Esophagus (tissue), 2 donors: ENCODE measurements at regions not wholly inside any gene's neighbourhood (a gene's known extent, or its start where the extent isn't known, plus 50 kb on each side); places are given as distances from the start of the nearest gene placed in this dataset.

Source experiments
- H3K27ac ChIP-seq, 2 donors: one replicate each; pipeline ENCODE4 v1.5.1; 2013; ENCODE audit warnings: low read depth in 2 of 2, mild to moderate bottlenecking in 2 of 2, inconsistent platforms in 1 of 2, low read length in 1 of 2, moderate library complexity in 1 of 2
- H3K27me3 ChIP-seq, 2 donors: one replicate each; pipeline ENCODE4 v1.6.1; 2013; ENCODE audit warnings: low read length in 2 of 2, control low read depth in 1 of 2, mild to moderate bottlenecking in 1 of 2; ENCODE audit not compliant: insufficient read depth in 2 of 2, control insufficient read depth in 1 of 2
- H3K36me3 ChIP-seq, 2 donors: one replicate each; pipeline ENCODE4 v1.6.1; 2013; ENCODE audit warnings: low read length in 1 of 2; ENCODE audit not compliant: control insufficient read depth in 2 of 2, insufficient read depth in 2 of 2
- H3K4me1 ChIP-seq, 2 donors: one replicate each; pipeline ENCODE4 v1.6.1; 2013; ENCODE audit warnings: low read length in 1 of 2; ENCODE audit not compliant: control insufficient read depth in 2 of 2, insufficient read depth in 2 of 2
- H3K4me3 ChIP-seq, 2 donors: one replicate each; pipeline ENCODE4 v1.5.1; 2013; ENCODE audit warnings: low read length in 2 of 2, mild to moderate bottlenecking in 2 of 2, low read depth in 1 of 2, moderate library complexity in 1 of 2
- H3K9me3 ChIP-seq, 2 donors: one replicate each; pipeline ENCODE4 v1.6.1; 2013; ENCODE audit warnings: mild to moderate bottlenecking in 2 of 2, low read depth in 1 of 2, low read length in 1 of 2, moderate library complexity in 1 of 2; ENCODE audit not compliant: control insufficient read depth in 2 of 2, insufficient read depth in 1 of 2
- WGBS, 2 donors: extraction: QIAGEN DNeasy Blood & Tissue Kit; methylation state at CpG; one replicate each; pipeline ENCODE4 v1.1.7; 2013; 5-methylcytosine and 5-hydroxymethylcytosine counted together
- donor health status: healthy with polysubstance abuse.
- donor health status: Bipolar disorder and iron deficiency.

DNA sequence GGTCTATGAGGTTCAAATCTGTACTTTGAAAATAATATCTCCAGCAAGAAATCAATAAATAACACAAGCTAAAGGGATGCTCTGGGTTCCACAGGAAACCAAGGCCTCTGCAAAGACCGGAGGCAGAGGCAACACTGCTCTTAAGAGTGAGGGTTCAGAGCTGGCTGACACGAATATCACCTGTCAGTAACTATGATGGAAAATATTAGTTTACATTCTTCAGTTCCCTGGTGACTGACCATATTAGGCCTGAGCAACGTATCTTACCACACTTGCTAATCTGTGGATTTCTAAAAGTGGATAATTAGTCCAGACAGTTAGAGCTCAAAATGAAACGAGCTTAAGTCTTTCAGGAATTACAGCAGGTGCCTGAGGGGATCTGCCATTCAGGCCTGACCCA, 459.3 kb downstream of the HS3ST3B1 start:
- Histone ChIP-seq H3K4me3 (no peak overlapping the region), H3K27me3 (no peaks in the 10 kb centered on the region), H3K36me3 (no peaks in the 10 kb centered on the region), H3K27ac (no peak overlapping the region), H3K4me1 (no peaks in the 10 kb centered on the region), H3K9me3 (no peaks in the 10 kb centered on the region)
- WGBS, 2 donors, result 53% methylated on average over 4 of the region's 4 CpGs

DNA sequence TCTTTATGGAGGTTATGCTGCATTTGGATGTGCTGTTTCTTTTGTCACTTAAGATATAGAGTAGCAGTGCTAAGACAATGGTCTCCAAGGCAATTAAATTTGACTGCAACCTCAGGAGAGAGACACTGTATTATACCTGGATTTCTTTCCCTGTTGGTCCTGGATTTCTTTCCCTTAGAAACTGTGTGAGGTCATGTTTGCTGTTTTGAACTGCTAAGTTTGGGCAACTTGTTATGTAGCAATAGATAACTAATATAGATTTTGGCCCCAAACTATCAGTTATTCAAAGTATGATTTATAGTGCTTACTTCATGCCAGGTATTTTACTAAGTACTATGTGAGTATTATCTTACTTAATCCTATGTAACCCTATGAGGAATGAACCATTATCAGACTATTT, 458.4 kb downstream of the HS3ST3B1 start:
- no peaks in the 10 kb centered on the region for H3K27me3 ChIP-seq
- no peak overlapping the region for H3K4me3 ChIP-seq
- no peaks in the 10 kb centered on the region for H3K9me3 ChIP-seq
- H3K36me3 ChIP-seq, result no peaks in the 10 kb centered on the region
- no peaks in the 10 kb centered on the region for H3K4me1 ChIP-seq
- no peak overlapping the region for H3K27ac ChIP-seq

DNA sequence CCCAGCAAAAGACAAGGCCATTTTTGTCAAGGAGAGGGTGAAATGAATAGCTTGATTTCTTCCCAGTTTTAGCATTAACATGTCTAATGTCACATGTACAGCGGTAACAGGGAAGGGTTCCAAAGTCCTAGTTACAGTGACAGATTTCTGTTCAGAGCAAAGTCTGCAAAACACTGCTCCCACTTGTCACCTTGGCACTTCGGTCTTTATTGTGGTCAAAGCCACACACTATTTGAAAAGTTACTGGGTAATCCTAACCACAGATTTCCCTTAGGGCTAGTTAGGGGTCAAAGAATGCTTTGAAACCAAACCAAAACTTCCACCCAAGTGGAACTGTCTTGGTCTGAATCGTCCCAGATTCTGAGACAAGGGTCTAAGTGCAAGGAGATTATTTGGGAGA, 455.6 kb downstream of the HS3ST3B1 start:
- H3K27ac ChIP-seq, result no peak overlapping the region

DNA sequence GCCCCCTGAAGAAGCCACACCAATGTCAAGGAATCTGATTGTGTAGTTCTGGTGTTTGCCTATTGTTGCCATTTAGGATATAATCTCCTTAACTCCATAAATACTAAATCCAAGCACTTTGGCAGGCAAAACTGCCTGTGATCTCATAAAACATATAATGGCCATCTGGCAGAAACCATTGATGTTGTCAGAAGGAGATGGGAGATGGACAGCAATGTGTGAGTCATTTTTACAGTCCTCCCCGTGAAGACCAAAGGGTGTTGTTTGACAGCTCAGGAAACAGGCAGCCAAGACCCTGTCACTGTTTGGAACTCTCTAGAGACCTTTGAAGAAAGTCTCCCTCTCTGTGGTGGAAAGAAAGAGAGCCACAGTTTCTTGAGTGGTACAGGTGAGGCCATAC, 454.1 kb downstream of the HS3ST3B1 start:
- WGBS, 2 donors, result 14 to 24% methylated on average over 1 of the region's 1 CpG
- no peak overlapping the region for H3K27ac ChIP-seq

More for the DNA sequence above, 455.6 kb downstream of the HS3ST3B1 start:
- Histone ChIP-seq H3K27me3 (no peaks in the 10 kb centered on the region), H3K4me1 (no peaks in the 10 kb centered on the region), H3K4me3 (no peak overlapping the region), H3K9me3 (no peaks in the 10 kb centered on the region), H3K36me3 (no peaks in the 10 kb centered on the region)
- 41 to 46% methylated on average over 3 of the region's 3 CpGs for WGBS, 2 donors

DNA sequence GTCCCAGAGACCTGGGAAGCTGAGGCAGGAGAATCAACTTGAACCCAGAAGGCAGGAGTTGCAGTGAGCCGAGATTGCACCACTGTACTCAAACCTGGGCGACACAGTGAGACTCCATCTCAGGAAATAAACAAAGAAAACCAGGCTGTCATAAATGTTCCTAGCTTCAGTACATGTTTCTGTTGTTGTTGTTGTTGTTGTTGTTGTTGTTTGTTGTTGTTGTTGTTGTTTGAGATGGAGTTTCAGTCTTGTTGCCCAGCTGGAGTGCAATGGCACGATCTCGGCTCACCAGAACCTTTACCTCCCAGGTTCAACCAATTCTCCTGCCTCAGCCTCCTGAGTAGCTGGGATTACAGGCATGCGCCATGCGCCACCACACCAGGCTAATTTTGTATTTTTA, 452.5 kb downstream of the HS3ST3B1 start:
- no peak overlapping the region for H3K27ac ChIP-seq
- H3K9me3 ChIP-seq, result no peaks in the 10 kb centered on the region
- no peaks in the 10 kb centered on the region for H3K36me3 ChIP-seq
- H3K27me3 ChIP-seq, result no peaks in the 10 kb centered on the region
- no peak overlapping the region for H3K4me3 ChIP-seq
- no peaks in the 10 kb centered on the region for H3K4me1 ChIP-seq
- 89 to 95% methylated on average over 6 of the region's 6 CpGs for WGBS, 2 donors

More for the DNA sequence above, 454.1 kb downstream of the HS3ST3B1 start:
- Histone ChIP-seq H3K27me3 (no peaks in the 10 kb centered on the region), H3K4me3 (no peak overlapping the region), H3K9me3 (no peaks in the 10 kb centered on the region), H3K36me3 (no peaks in the 10 kb centered on the region), H3K4me1 (no peaks in the 10 kb centered on the region)

DNA sequence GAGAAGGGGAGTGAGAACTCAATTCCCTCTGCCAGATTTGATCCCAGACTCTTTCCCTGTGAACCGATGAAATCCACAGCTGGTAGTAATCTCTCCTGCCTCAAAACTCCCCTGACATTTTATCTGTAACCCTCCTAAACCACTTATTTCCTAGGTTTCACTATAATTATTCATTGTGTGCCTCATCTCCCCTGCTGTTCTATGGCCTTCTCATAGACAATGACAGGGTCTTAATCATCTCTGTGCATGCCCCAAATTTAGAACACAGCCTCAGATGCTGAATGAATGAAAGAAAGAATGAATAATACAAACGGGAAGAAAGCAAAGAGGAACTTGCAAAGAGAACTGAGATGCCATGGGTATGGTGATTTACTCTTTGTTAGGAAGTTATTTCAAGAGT, 451.1 kb downstream of the HS3ST3B1 start:
- Histone ChIP-seq H3K9me3 (no peaks in the 10 kb centered on the region), H3K4me1 (no peaks in the 10 kb centered on the region), H3K27ac (no peak overlapping the region), H3K4me3 (no peak overlapping the region), H3K27me3 (no peaks in the 10 kb centered on the region), H3K36me3 (no peaks in the 10 kb centered on the region)
- WGBS, 2 donors, result 68 to 73% methylated on average over 2 of the region's 2 CpGs

DNA sequence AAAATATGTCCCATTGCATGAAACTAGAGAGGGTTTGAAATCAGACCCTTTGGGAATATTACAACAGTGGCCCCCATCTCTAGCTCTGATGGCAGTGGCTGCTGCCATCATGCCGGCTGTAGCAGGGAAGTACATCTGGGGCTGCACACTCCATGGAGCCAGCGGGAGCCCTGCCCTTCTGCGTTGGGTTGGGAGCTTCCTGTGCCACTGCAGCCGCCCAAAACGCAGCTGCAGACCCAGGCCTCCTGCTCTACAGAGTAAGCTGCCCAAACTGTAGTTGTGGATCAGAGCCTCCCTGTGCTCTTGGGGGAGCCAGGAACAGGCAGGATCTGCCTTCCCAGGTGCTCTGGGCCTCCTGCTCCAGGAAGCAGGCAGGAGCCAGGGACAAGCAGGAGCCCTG, 450.0 kb downstream of the HS3ST3B1 start:
- no peaks in the 10 kb centered on the region for H3K27me3 ChIP-seq
- 93 to 96% methylated on average over 5 of the region's 5 CpGs for WGBS, 2 donors
- H3K36me3 ChIP-seq, result no peaks in the 10 kb centered on the region
- H3K4me1 ChIP-seq, result no peaks in the 10 kb centered on the region
- no peaks in the 10 kb centered on the region for H3K9me3 ChIP-seq
- H3K27ac ChIP-seq, result no peak overlapping the region
- H3K4me3 ChIP-seq, result no peak overlapping the region

DNA sequence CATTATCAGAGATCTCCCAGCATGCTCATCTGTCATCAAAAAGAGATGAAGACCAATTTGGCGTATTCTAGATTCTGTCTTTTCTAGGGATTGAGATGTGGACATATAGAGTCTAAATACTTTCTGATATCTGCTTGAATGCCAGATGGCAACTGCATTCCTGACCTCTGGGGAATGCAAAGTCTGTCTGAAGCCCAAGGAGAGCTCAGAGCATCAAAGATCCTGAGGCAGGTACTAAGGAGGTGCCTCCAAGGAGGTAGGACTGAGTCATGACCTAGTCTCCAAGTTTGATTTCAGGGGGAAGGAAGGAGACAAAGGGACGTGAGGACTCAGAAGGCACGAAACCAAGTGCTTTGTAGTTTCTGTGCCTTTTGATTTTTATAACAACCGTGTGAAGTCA, 448.4 kb downstream of the HS3ST3B1 start:
- 89 to 93% methylated on average over 4 of the region's 4 CpGs for WGBS, 2 donors
- Histone ChIP-seq H3K4me3 (no peak overlapping the region), H3K9me3 (no peaks in the 10 kb centered on the region), H3K4me1 (no peaks in the 10 kb centered on the region), H3K27me3 (no peaks in the 10 kb centered on the region), H3K36me3 (no peaks in the 10 kb centered on the region), H3K27ac (no peak overlapping the region)

DNA sequence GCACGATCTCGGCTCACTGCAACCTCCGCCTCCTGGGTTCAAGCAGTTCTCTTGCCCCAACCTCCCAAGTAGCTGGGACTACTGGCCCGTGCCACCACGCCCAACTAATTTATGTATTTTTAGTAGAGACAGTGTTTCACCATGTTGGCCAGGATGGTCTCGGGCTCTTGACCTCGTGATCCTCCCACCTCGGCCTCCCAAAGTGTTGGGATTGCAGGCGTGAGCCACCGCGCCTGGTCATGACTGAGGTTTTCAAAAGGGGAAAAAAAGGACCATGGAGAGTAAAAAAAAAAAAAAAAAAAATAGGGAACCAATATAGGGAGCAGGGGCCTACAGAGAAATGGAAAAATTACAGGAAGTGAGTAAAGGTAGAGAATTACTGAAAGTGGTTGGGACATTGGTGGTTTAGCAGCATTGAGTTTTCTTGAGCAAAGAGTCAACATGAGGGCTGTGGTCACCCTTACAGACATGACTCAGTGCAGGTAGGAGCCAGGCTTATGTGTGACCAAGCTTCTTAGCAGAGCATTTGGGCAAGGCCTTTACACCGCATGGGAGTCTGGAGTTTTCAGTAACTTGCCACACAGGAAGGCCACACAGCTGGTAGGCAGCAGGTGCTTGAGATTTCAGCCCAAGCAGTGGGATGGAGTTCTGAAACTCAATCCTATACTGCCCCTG, 447.3 kb downstream of the HS3ST3B1 start:
- Histone ChIP-seq H3K4me3 (no peak overlapping the region), H3K4me1 (no peaks in the 10 kb centered on the region), H3K9me3 (no peaks in the 10 kb centered on the region), H3K36me3 (no peaks in the 10 kb centered on the region), H3K27ac (no peak overlapping the region), H3K27me3 (no peaks in the 10 kb centered on the region)
- WGBS, 2 donors, result 89 to 90% methylated on average over 12 of the region's 12 CpGs

DNA sequence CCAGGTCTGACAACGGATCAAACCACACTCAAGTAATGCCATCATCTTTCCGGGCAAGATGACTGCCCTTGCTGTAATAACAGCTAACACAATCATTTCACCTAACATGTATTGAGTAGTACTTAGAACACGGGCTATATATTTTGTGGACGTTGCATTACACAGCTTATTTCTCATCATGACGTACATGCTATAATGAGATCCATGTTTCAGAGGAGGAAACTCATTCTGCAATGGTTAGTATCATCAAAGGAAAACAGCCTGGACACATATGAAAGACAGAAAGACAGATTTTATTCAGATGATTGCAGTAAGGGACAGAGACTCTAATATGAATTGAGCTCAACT, 446.7 kb downstream of the HS3ST3B1 start:
- Histone ChIP-seq H3K4me3 (no peak overlapping the region), H3K9me3 (no peaks in the 10 kb centered on the region), H3K4me1 (no peaks in the 10 kb centered on the region), H3K36me3 (no peaks in the 10 kb centered on the region), H3K27me3 (no peaks in the 10 kb centered on the region), H3K27ac (no peak overlapping the region)
- WGBS, 2 donors, result 87 to 89% methylated on average over 5 of the region's 5 CpGs
